PC-3 (cell line): ENCODE measurements at regions not wholly inside any gene's neighbourhood (a gene's known extent, or its start where the extent isn't known, plus 50 kb on each side); places are given as distances from the start of the nearest gene placed in this dataset.

Source experiments
- CTCF ChIP-seq: fragments of 300-600 bp; sonication (generic); conservative IDR thresholded peaks from 2 replicates; pipeline ENCODE4 v1.5.1; 2017; ENCODE audit warnings: antibody characterized with exemption, low read depth, mild to moderate bottlenecking, low read length
- EZH2 ChIP-seq: fragments of 300-600 bp; sonication (generic); IDR thresholded peaks from one replicate; pipeline ENCODE4 v1.6.1; 2017; ENCODE audit warnings: antibody characterized with exemption, mild to moderate bottlenecking, low read length; ENCODE audit not compliant: unreplicated experiment
- EZH2phosphoT487 ChIP-seq: fragments of 300-600 bp; sonication (generic); IDR thresholded peaks from 2 replicates; pipeline ENCODE4 v1.6.1; 2018; ENCODE audit warnings: mild to moderate bottlenecking, antibody characterized with exemption, low read length, borderline replicate concordance

- TF ChIP-seq CTCF (no peak), EZH2 (no peak), EZH2phosphoT487 (no peak)
These were observed 131.7 kb upstream of the SPOPL start for GRCh38 chr2:138369856-138370255.
